PC-9 (cell line): ENCODE measurements at regions not wholly inside any gene's neighbourhood (a gene's known extent, or its start where the extent isn't known, plus 50 kb on each side); places are given as distances from the start of the nearest gene placed in this dataset.

Experiments used
- BruUV-seq: library from RNA; stranded (reverse); fragments of 400-500 nt; replicated peaks from 2 replicates; lab custom pipeline; 2021; lab: Mats Ljungman, UMichigan
- CTCF ChIA-PET: fragments of 300-600 bp; sonication (Branson Sonifier 250); formaldehyde crosslinking; loops from one replicate; lab custom pipeline; 2022; ENCODE audit warnings: antibody characterized with exemption; lab: Charles Lee
- POLR2A ChIA-PET: fragments of 300-600 bp; sonication (Branson Sonifier 250); formaldehyde crosslinking; loops from one replicate; lab custom pipeline; 2022; ENCODE audit warnings: antibody characterized with exemption; ENCODE audit not compliant: unreplicated experiment; lab: Charles Lee
- DNase-seq, 2 experiments: peaks; one replicate each; pipeline versions ENCODE4 v3.0.0 to v3.0.0-alpha.2; 2015 to 2022; ENCODE audit warnings: mixed read lengths in 1 of 2
- H2AFZ ChIP-seq: fragments of 200-600 bp; sonication (generic); 2 replicates; pipeline ENCODE4 v1.8.1; 2017; ENCODE audit warnings: antibody characterized with exemption
- H3F3A ChIP-seq: fragments of 200-600 bp; sonication (generic); 2 replicates; pipeline ENCODE4 v1.8.1; 2017; ENCODE audit warnings: antibody characterized with exemption, mild to moderate bottlenecking, low read depth; ENCODE audit not compliant: insufficient read depth
- H3K27ac ChIP-seq: fragments of 200-600 bp; sonication (generic); 2 replicates; pipeline ENCODE4 v1.6.1; 2016; ENCODE audit warnings: mixed run types
- H3K27me3 ChIP-seq: fragments of 200-600 bp; sonication (generic); 2 replicates; pipeline ENCODE4 v1.6.1; 2016; ENCODE audit warnings: low read depth, mixed run types; ENCODE audit not compliant: insufficient read depth
- H3K36me3 ChIP-seq: fragments of 200-600 bp; sonication (generic); 2 replicates; pipeline ENCODE4 v1.6.1; 2016; ENCODE audit warnings: low read depth, mixed run types
- H3K4me1 ChIP-seq: fragments of 200-600 bp; sonication (generic); replicated peaks from 2 replicates; pipeline ENCODE4 v1.6.1; 2016; ENCODE audit warnings: mixed run types; ENCODE audit not compliant: insufficient read depth
- H3K4me2 ChIP-seq: fragments of 200-600 bp; sonication (generic); 2 replicates; pipeline ENCODE4 v1.6.1; 2017; ENCODE audit warnings: mixed run types
- H3K4me3 ChIP-seq: fragments of 200-600 bp; sonication (generic); 2 replicates; pipeline ENCODE4 v1.6.1; 2016; ENCODE audit warnings: mixed run types
- H3K79me2 ChIP-seq: fragments of 200-600 bp; sonication (generic); 2 replicates; pipeline ENCODE4 v1.6.1; 2017; ENCODE audit warnings: low read depth, mixed run types
- H3K9me2 ChIP-seq: fragments of 200-600 bp; sonication (generic); 2 replicates; pipeline ENCODE4 v1.8.1; 2017; ENCODE audit warnings: mild to moderate bottlenecking; ENCODE audit not compliant: insufficient read depth
- H3K9me3 ChIP-seq: fragments of 200-600 bp; sonication (generic); 2 replicates; pipeline ENCODE4 v1.8.1; 2016; ENCODE audit warnings: low read depth; ENCODE audit not compliant: insufficient read depth
- H4K20me1 ChIP-seq: fragments of 200-600 bp; sonication (generic); 2 replicates; pipeline ENCODE4 v1.8.1; 2017; ENCODE audit not compliant: insufficient read depth
- CTCF ChIP-seq: fragments of 200-600 bp; sonication (generic); conservative IDR thresholded peaks from 2 replicates; pipeline ENCODE4 v1.6.1; 2017; ENCODE audit warnings: mixed run types, antibody characterized with exemption, mild to moderate bottlenecking, moderate library complexity
- EZH2 ChIP-seq: fragments of 200-600 bp; sonication (generic); IDR thresholded peaks from 2 replicates; pipeline ENCODE4 v1.8.0; 2017; ENCODE audit warnings: antibody characterized with exemption, low read depth
- intact Hi-C: fragments of 100-400 bp; cut with micrococcal nuclease; formaldehyde crosslinking; loops from one replicate; pipeline ENCODE4 v1.10.0; 2022; ENCODE audit not compliant: unreplicated experiment

- H2AFZ ChIP-seq = no peak overlapping the region
- intact Hi-C loops = no loop called here
- H3K4me3 ChIP-seq = no peak overlapping the region
- H3K27me3 ChIP-seq = no peaks in the 10 kb centered on the region
- no peak overlapping the region for H3K4me2 ChIP-seq
- H3K9me3 ChIP-seq = no peaks in the 10 kb centered on the region
- no peaks in the 10 kb centered on the region for H3K79me2 ChIP-seq
- H3K27ac ChIP-seq = no peak overlapping the region
- no peaks in the 10 kb centered on the region for H3K4me1 ChIP-seq
- no peaks in the 10 kb centered on the region for H3K9me2 ChIP-seq
- no peaks in the 10 kb centered on the region for H3F3A ChIP-seq
- TF ChIP-seq EZH2 (no peak), CTCF (no peak)
- no peaks in the 10 kb centered on the region for H4K20me1 ChIP-seq
- CTCF ChIA-PET = no interaction called here
- no TSS peak for BruUV-seq
- POLR2A ChIA-PET = no interaction called here
- DNase-seq = no peak
- H3K36me3 ChIP-seq = no peaks in the 10 kb centered on the region
Measured at GRCh38 chr17:27965224-27965623, 72.1 kb upstream of the LYRM9 start.

GRCh38 chr17:27968206-27968732 lies 74.2 kb upstream of the NLK start:
- no peak for TF ChIP-seq CTCF
- TF ChIP-seq EZH2 = no peak
- H3K27me3 ChIP-seq = no peaks in the 10 kb centered on the region
- DNase-seq = no peak
- H4K20me1 ChIP-seq = no peaks in the 10 kb centered on the region
- no peaks in the 10 kb centered on the region for H3K79me2 ChIP-seq
- ChIA-PET CTCF (interaction anchor here (0.7 kb wide), 1 partner anchor 726 kb away, joined by 9 read pairs; no protein-coding TSS in a partner anchor), POLR2A (no interaction called here)
- H3F3A ChIP-seq = no peaks in the 10 kb centered on the region
- H3K27ac ChIP-seq = no peak overlapping the region
- H2AFZ ChIP-seq = no peak overlapping the region
- intact Hi-C loops = no loop called here
- H3K4me3 ChIP-seq = no peak overlapping the region
- H3K4me2 ChIP-seq = no peak overlapping the region
- no peaks in the 10 kb centered on the region for H3K4me1 ChIP-seq
- no peaks in the 10 kb centered on the region for H3K9me2 ChIP-seq
- H3K9me3 ChIP-seq = no peaks in the 10 kb centered on the region
- H3K36me3 ChIP-seq = no peaks in the 10 kb centered on the region
- BruUV-seq = no TSS peak

GRCh38 chr17:27970587-27970986 lies 71.9 kb upstream of the NLK start:
- DNase-seq = no peak
- H2AFZ ChIP-seq = no peak overlapping the region
- H4K20me1 ChIP-seq = no peaks in the 10 kb centered on the region
- H3F3A ChIP-seq = peaks cover 5% of the 10 kb centered on the region; the same call in 1 of the 2 replicates
- no peaks in the 10 kb centered on the region for H3K36me3 ChIP-seq
- H3K4me1 ChIP-seq = peaks cover 16% of the 10 kb centered on the region
- no peaks in the 10 kb centered on the region for H3K27me3 ChIP-seq
- no peak overlapping the region for H3K27ac ChIP-seq
- intact Hi-C loops = no loop called here
- POLR2A ChIA-PET = no interaction called here
- H3K9me2 ChIP-seq = no peaks in the 10 kb centered on the region
- no peaks in the 10 kb centered on the region for H3K79me2 ChIP-seq
- no peaks in the 10 kb centered on the region for H3K9me3 ChIP-seq
- no peak overlapping the region for H3K4me2 ChIP-seq
- no peak overlapping the region for H3K4me3 ChIP-seq
- TF ChIP-seq CTCF = no peak
- TF ChIP-seq EZH2 = no peak
- no TSS peak for BruUV-seq
- CTCF ChIA-PET = no interaction called here
